AG04450 (cell line): ENCODE measurements at regions not wholly inside any gene's neighbourhood (a gene's known extent, or its start where the extent isn't known, plus 50 kb on each side); places are given as distances from the start of the nearest gene placed in this dataset.
"Not testable (repeated sequence)": the region's sequence is repeated elsewhere in the genome, so short reads cannot be mapped to it uniquely, and the experiment has no call there.

Experiments
- CTCF ChIA-PET: fragments of 300-600, 350-600 bp; formaldehyde crosslinking; extraction: SDS; loops from one replicate; lab custom pipeline; 2022; ENCODE audit warnings: antibody characterized with exemption, inconsistent platforms; lab: Charles Lee
- POLR2A ChIA-PET: fragments of 350-600 bp; formaldehyde crosslinking; extraction: SDS; loops from one replicate; lab custom pipeline; 2021; ENCODE audit warnings: antibody characterized with exemption, inconsistent platforms; lab: Yijun Ruan, JAX
- DNase-seq: peaks from one replicate; pipeline ENCODE4 v3.0.0-alpha.2; 2011; ENCODE audit warnings: low read depth, low spot score
- H3K27ac ChIP-seq: one replicate; pipeline ENCODE4 v1.5.1; 2012; ENCODE audit warnings: low read depth, low read length, control low read depth
- H3K27me3 ChIP-seq: one replicate; pipeline ENCODE4 v1.6.0; 2012; ENCODE audit warnings: low read length; ENCODE audit not compliant: control insufficient read depth, insufficient read depth
- H3K4me3 ChIP-seq: 2 replicates; pipeline ENCODE4 v1.5.1; 2011; ENCODE audit warnings: mild to moderate bottlenecking, low read depth, low read length, control low read depth
- H3K9me3 ChIP-seq: 2 replicates; pipeline ENCODE4 v1.5.1; 2012; ENCODE audit warnings: low read length; ENCODE audit not compliant: control insufficient read depth, insufficient read depth
- CTCF ChIP-seq: IDR thresholded peaks from 2 replicates; pipeline ENCODE4 v1.5.1; 2011; ENCODE audit warnings: low read depth, low read length, control low read depth, inconsistent platforms

GRCh38 chr1:83318366-83318765, 680.6 kb downstream of the TTLL7 start:
- no peak overlapping the region for H3K27ac ChIP-seq
- no peak for TF ChIP-seq CTCF
- no peak overlapping the region for H3K4me3 ChIP-seq
- ChIA-PET CTCF (no interaction called here), POLR2A (no interaction called here)
- no peaks in the 10 kb centered on the region for H3K9me3 ChIP-seq
- H3K27me3 ChIP-seq = no peaks in the 10 kb centered on the region
- DNase-seq = no peak

- DNase-seq, CTCF ChIA-PET, H3K27ac ChIP-seq: not testable (repeated sequence)
Measured at GRCh38 chr1:83315446-83315845, 683.5 kb downstream of the TTLL7 start.

GRCh38 chr1:83310161-83310560, 688.8 kb downstream of the TTLL7 start:
- DNase-seq, POLR2A ChIA-PET, H3K27me3 ChIP-seq, H3K27ac ChIP-seq, H3K4me3 ChIP-seq, CTCF ChIA-PET, H3K9me3 ChIP-seq: not testable (repeated sequence)

More at GRCh38 chr1:83315446-83315845, 683.5 kb downstream of the TTLL7 start:
- H3K9me3 ChIP-seq, H3K27me3 ChIP-seq, H3K4me3 ChIP-seq, POLR2A ChIA-PET: not testable (repeated sequence)

GRCh38 chr1:83309035-83309434, 689.9 kb downstream of the TTLL7 start:
- POLR2A ChIA-PET, H3K9me3 ChIP-seq, H3K27me3 ChIP-seq, H3K4me3 ChIP-seq, H3K27ac ChIP-seq, DNase-seq, CTCF ChIA-PET: not testable (repeated sequence)

- H3K4me3 ChIP-seq, POLR2A ChIA-PET, H3K27me3 ChIP-seq, H3K9me3 ChIP-seq, H3K27ac ChIP-seq, CTCF ChIA-PET, DNase-seq: not testable (repeated sequence)
Measured at GRCh38 chr1:83306811-83307210, 692.1 kb downstream of the TTLL7 start.

GRCh38 chr1:83295594-83295993, 703.3 kb downstream of the TTLL7 start:
- DNase-seq, H3K27me3 ChIP-seq, H3K9me3 ChIP-seq, H3K4me3 ChIP-seq, CTCF ChIA-PET, H3K27ac ChIP-seq, POLR2A ChIA-PET: not testable (repeated sequence)

GRCh38 chr1:83287391-83287790, 711.5 kb downstream of the TTLL7 start:
- DNase-seq, CTCF ChIA-PET, POLR2A ChIA-PET: not testable (repeated sequence)

GRCh38 chr1:83274656-83275055, 724.3 kb downstream of the TTLL7 start:
- H3K27me3 ChIP-seq, H3K27ac ChIP-seq, H3K4me3 ChIP-seq, POLR2A ChIA-PET, CTCF ChIA-PET, DNase-seq, H3K9me3 ChIP-seq: not testable (repeated sequence)

More at GRCh38 chr1:83287391-83287790, 711.5 kb downstream of the TTLL7 start:
- H3K27ac ChIP-seq, H3K27me3 ChIP-seq, H3K4me3 ChIP-seq, H3K9me3 ChIP-seq: not testable (repeated sequence)

GRCh38 chr1:83272484-83272883, 726.4 kb downstream of the TTLL7 start:
- H3K9me3 ChIP-seq, CTCF ChIA-PET, DNase-seq, POLR2A ChIA-PET, H3K27me3 ChIP-seq, H3K27ac ChIP-seq, H3K4me3 ChIP-seq: not testable (repeated sequence)

- POLR2A ChIA-PET, DNase-seq: not testable (repeated sequence)
Measured at GRCh38 chr1:83271834-83272233, 727.1 kb downstream of the TTLL7 start.

GRCh38 chr1:83270801-83271200, 728.1 kb downstream of the TTLL7 start:
- H3K4me3 ChIP-seq, H3K27ac ChIP-seq, CTCF ChIA-PET, DNase-seq, H3K27me3 ChIP-seq, POLR2A ChIA-PET, H3K9me3 ChIP-seq: not testable (repeated sequence)

More at GRCh38 chr1:83271834-83272233, 727.1 kb downstream of the TTLL7 start:
- H3K27ac ChIP-seq, H3K27me3 ChIP-seq, H3K4me3 ChIP-seq, H3K9me3 ChIP-seq, CTCF ChIA-PET: not testable (repeated sequence)

- H3K27ac ChIP-seq, POLR2A ChIA-PET, CTCF ChIA-PET, H3K9me3 ChIP-seq, H3K27me3 ChIP-seq, DNase-seq, H3K4me3 ChIP-seq: not testable (repeated sequence)
Measured at GRCh38 chr1:83263808-83264207, 735.1 kb downstream of the TTLL7 start.
